MCF 10A (cell line): ENCODE measurements at regions not wholly inside any gene's neighbourhood (a gene's known extent, or its start where the extent isn't known, plus 50 kb on each side); places are given as distances from the start of the nearest gene placed in this dataset.

Source experiments
- BruUV-seq: library from RNA; stranded (reverse); fragments of 400-500 nt; replicated peaks from 2 replicates; lab custom pipeline; 2021; lab: Mats Ljungman, UMichigan
- CTCF ChIA-PET: fragments of 300-600 bp; sonication (Branson Sonifier 250); formaldehyde crosslinking; extraction: SDS; loops from one replicate; lab custom pipeline; 2021; ENCODE audit warnings: antibody characterized with exemption, inconsistent platforms; lab: Yijun Ruan, JAX
- POLR2A ChIA-PET: fragments of 300-600, 350-650 bp; sonication (Branson Sonifier 250); formaldehyde crosslinking; extraction: SDS; loops from one replicate; lab custom pipeline; 2020; ENCODE audit warnings: antibody characterized with exemption, inconsistent platforms; lab: Yijun Ruan, JAX
- DNase-seq: peaks from one replicate; pipeline ENCODE4 v3.0.0-alpha.2; 2018; ENCODE audit not compliant: unreplicated experiment
- H3K27ac Mint-ChIP-seq: one replicate; pipeline ENCODE4 v1.8.0; 2022; ENCODE audit warnings: mild to moderate bottlenecking, low read depth, mixed read lengths; ENCODE audit not compliant: unreplicated experiment
- H3K27me3 Mint-ChIP-seq: one replicate; pipeline ENCODE4 v1.8.0; 2022; ENCODE audit warnings: mixed read lengths; ENCODE audit not compliant: insufficient read depth, unreplicated experiment
- H3K36me3 Mint-ChIP-seq: one replicate; pipeline ENCODE4 v1.8.0; 2022; ENCODE audit warnings: mild to moderate bottlenecking, moderate library complexity, mixed read lengths; ENCODE audit not compliant: insufficient read depth, unreplicated experiment
- H3K4me1 Mint-ChIP-seq: one replicate; pipeline ENCODE4 v1.8.0; 2022; ENCODE audit warnings: mixed read lengths; ENCODE audit not compliant: insufficient read depth, unreplicated experiment
- H3K4me3 Mint-ChIP-seq: one replicate; pipeline ENCODE4 v1.8.0; 2022; ENCODE audit warnings: mild to moderate bottlenecking, moderate library complexity, mixed read lengths; ENCODE audit not compliant: unreplicated experiment
- H3K9me3 Mint-ChIP-seq: one replicate; pipeline ENCODE4 v1.8.0; 2022; ENCODE audit warnings: mixed read lengths; ENCODE audit not compliant: unreplicated experiment
- intact Hi-C: fragments of 100-400 bp; cut with micrococcal nuclease; formaldehyde crosslinking; loops from 2 replicates; pipeline ENCODE4 v1.14.1; 2022
- TF ChIP-seq, protein P1 (sequence below): fragments of 200-600 bp; IDR thresholded peaks from one replicate; pipeline ENCODE4 v1.8.0; 2022; ENCODE audit warnings: antibody characterized with exemption, mild to moderate bottlenecking; ENCODE audit not compliant: unreplicated experiment

- peak; percentile 44 for DNase-seq
- no TSS peak for BruUV-seq
- Mint-ChIP-seq H3K4me3 (no peak overlapping the region), H3K27ac (no peak overlapping the region), H3K27me3 (no peaks in the 10 kb centered on the region), H3K9me3 (no peaks in the 10 kb centered on the region), H3K36me3 (no peaks in the 10 kb centered on the region), H3K4me1 (peaks cover 8% of the 10 kb centered on the region)
- ChIA-PET POLR2A (interaction anchor here (1.0 to 1.8 kb wide), 2 partner anchors 447 to 939 kb away, joined by 3 to 7 read pairs; no protein-coding TSS in a partner anchor), CTCF (interaction anchor here (0.5 to 4.3 kb wide), 13 partner anchors 11 to 981 kb away, joined by 3 to 50 read pairs (median 3); no protein-coding TSS in a partner anchor)
- TF ChIP-seq, protein P1, sequence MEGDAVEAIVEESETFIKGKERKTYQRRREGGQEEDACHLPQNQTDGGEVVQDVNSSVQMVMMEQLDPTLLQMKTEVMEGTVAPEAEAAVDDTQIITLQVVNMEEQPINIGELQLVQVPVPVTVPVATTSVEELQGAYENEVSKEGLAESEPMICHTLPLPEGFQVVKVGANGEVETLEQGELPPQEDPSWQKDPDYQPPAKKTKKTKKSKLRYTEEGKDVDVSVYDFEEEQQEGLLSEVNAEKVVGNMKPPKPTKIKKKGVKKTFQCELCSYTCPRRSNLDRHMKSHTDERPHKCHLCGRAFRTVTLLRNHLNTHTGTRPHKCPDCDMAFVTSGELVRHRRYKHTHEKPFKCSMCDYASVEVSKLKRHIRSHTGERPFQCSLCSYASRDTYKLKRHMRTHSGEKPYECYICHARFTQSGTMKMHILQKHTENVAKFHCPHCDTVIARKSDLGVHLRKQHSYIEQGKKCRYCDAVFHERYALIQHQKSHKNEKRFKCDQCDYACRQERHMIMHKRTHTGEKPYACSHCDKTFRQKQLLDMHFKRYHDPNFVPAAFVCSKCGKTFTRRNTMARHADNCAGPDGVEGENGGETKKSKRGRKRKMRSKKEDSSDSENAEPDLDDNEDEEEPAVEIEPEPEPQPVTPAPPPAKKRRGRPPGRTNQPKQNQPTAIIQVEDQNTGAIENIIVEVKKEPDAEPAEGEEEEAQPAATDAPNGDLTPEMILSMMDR: peak; percentile 58
- intact Hi-C loops: loop anchor here (1.0 to 10.0 kb wide), 5 partner anchors 542 to 1233 kb away; no protein-coding TSS in a partner anchor
Measured at GRCh38 chr4:19309378-19309777, 942.3 kb upstream of the SLIT2 start.

DNA sequence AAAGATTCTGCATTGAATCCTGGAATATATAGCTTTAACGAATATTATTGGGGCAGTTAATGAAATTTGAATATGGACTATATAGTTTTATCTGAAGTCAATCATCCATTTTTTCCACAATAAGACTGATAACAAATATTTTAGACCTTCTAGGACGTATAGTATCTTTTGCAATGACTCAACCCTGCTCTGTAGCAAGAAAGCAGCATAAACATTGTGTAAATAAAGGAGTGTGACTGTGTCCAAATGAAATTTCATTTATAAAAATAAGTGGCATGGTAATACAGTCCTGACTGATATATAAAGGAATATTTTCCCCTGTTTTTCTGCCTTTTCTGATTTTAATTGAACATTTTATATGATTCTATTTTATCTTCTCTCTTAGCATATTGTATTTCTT lies 947.7 kb upstream of the SLIT2 start:
- TF ChIP-seq, protein P1: no peak
- Mint-ChIP-seq H3K4me3 (no peak overlapping the region), H3K27ac (peak overlapping the region; percentile 66), H3K36me3 (no peaks in the 10 kb centered on the region), H3K9me3 (no peaks in the 10 kb centered on the region), H3K27me3 (no peaks in the 10 kb centered on the region), H3K4me1 (peaks cover 5% of the 10 kb centered on the region)
- peak; percentile 29 for DNase-seq
- POLR2A ChIA-PET: no interaction called here
- BruUV-seq: no TSS peak
- intact Hi-C loops: loop anchor here (10.0 kb wide), 1 partner anchor 771 kb away; no protein-coding TSS in a partner anchor
- CTCF ChIA-PET: interaction anchor here (1.2 kb wide), 1 partner anchor 944 kb away, joined by 3 read pairs; no protein-coding TSS in a partner anchor

DNA sequence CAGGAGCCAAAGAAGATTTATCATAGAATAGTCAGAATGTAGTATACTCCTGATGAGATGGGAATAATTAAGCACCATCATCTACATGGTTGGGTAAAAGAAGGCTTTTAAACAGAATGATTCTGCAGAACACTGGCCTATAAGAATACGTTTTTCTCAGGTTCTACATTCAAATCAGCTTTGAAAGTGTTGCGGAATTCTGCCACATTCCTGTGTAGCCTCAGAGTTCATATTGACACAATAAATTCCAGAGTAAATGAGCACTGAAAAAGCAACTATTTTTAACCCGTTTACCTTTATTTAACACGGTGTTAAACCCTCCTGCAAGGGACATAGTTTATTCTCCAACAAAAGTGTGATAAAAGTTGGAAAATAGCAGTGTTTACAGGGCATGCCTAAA lies 950.2 kb upstream of the SLIT2 start:
- no peak overlapping the region for H3K27ac Mint-ChIP-seq
- H3K4me1 Mint-ChIP-seq: peaks cover 5% of the 10 kb centered on the region
- intact Hi-C loops: loop anchor here (10.0 kb wide), 1 partner anchor 773 kb away; no protein-coding TSS in a partner anchor
- no peaks in the 10 kb centered on the region for H3K27me3 Mint-ChIP-seq
- BruUV-seq: no TSS peak
- no peak overlapping the region for H3K4me3 Mint-ChIP-seq
- ChIA-PET POLR2A (no interaction called here), CTCF (interaction anchor here (0.5 to 2.3 kb wide), 4 partner anchors 9 to 1241 kb away, joined by 3 to 11 read pairs (median 4); no protein-coding TSS in a partner anchor)
- no peaks in the 10 kb centered on the region for H3K36me3 Mint-ChIP-seq
- no peak for DNase-seq
- H3K9me3 Mint-ChIP-seq: no peaks in the 10 kb centered on the region
- TF ChIP-seq, protein P1: no peak

DNA sequence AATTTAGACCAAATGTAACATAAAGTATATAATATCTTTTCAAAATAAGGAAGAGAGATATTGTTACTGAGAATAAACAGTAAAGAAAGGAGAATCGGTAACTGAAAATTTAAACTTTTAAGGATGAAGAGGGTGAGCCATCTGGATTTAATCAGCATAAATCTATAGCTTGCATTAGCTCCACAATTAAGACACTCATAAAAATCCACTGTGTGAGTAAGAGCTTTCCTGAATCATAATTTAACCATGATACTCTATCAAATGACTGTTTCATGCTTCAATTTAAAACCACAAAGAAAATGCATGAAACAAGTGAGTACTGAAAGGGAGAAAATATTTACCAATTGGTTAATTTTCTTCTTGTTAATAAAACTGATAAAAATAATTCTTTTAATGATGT lies 951.5 kb upstream of the SLIT2 start:
- no peaks in the 10 kb centered on the region for H3K27me3 Mint-ChIP-seq
- ChIA-PET CTCF (interaction anchor here (1.1 to 2.3 kb wide), 2 partner anchors 11 to 948 kb away, joined by 3 to 11 read pairs; no protein-coding TSS in a partner anchor), POLR2A (no interaction called here)
- TF ChIP-seq, protein P1: no peak
- no TSS peak for BruUV-seq
- intact Hi-C loops: loop anchor here (10.0 kb wide), 1 partner anchor 775 kb away; no protein-coding TSS in a partner anchor
- H3K4me1 Mint-ChIP-seq: peaks cover 5% of the 10 kb centered on the region
- no peaks in the 10 kb centered on the region for H3K9me3 Mint-ChIP-seq
- no peak overlapping the region for H3K27ac Mint-ChIP-seq
- no peak for DNase-seq
- H3K36me3 Mint-ChIP-seq: no peaks in the 10 kb centered on the region
- H3K4me3 Mint-ChIP-seq: no peak overlapping the region
